Liver (tissue), 8 donors: ENCODE measurements at regions not wholly inside any gene's neighbourhood (a gene's known extent, or its start where the extent isn't known, plus 50 kb on each side); places are given as distances from the start of the nearest gene placed in this dataset.

Experiments used
- DNase-seq: peaks from one replicate; pipeline ENCODE4 v3.0.0-alpha.2; 2017; ENCODE audit warnings: low spot score
- H3K27ac ChIP-seq, 2 donors: one replicate each; pipeline ENCODE4 v1.7.0; 2013; ENCODE audit warnings: inconsistent platforms in 2 of 2, low read length in 2 of 2, control low read depth in 1 of 2, low read depth in 1 of 2, mild to moderate bottlenecking in 1 of 2
- H3K27me3 ChIP-seq, 4 donors: one replicate each; pipeline versions ENCODE4 v1.6.1 to v1.7.0; 2013; ENCODE audit warnings: low read length in 3 of 4, inconsistent platforms in 1 of 4, mild to moderate bottlenecking in 1 of 4, moderate library complexity in 1 of 4; ENCODE audit not compliant: control insufficient read depth in 4 of 4, insufficient read depth in 4 of 4
- H3K36me3 ChIP-seq, 4 donors: one replicate each; pipeline versions ENCODE4 v1.6.1 to v1.7.0; 2013; ENCODE audit warnings: low read length in 3 of 4, mild to moderate bottlenecking in 3 of 4, low read depth in 1 of 4, moderate library complexity in 1 of 4; ENCODE audit not compliant: control insufficient read depth in 4 of 4, insufficient read depth in 3 of 4
- H3K4me1 ChIP-seq, 4 donors: one replicate each; pipeline versions ENCODE4 v1.6.1 to v1.7.0; 2013; ENCODE audit warnings: low read length in 3 of 4, mild to moderate bottlenecking in 3 of 4, moderate library complexity in 1 of 4; ENCODE audit not compliant: control insufficient read depth in 4 of 4, insufficient read depth in 4 of 4
- H3K4me3 ChIP-seq, 3 donors: one replicate each; pipeline versions ENCODE4 v1.6.1 to v1.7.0; 2013; ENCODE audit warnings: low read length in 3 of 3, control low read depth in 1 of 3, low read depth in 1 of 3, mild to moderate bottlenecking in 1 of 3
- H3K9ac ChIP-seq, 2 donors: one replicate each; pipeline ENCODE4 v1.7.0; 2013; ENCODE audit warnings: low read length in 2 of 2, mild to moderate bottlenecking in 2 of 2, moderate library complexity in 2 of 2, control low read depth in 1 of 2, low read depth in 1 of 2
- H3K9me3 ChIP-seq, 4 donors: one replicate each; pipeline versions ENCODE4 v1.6.1 to v1.7.0; 2013; ENCODE audit warnings: low read length in 3 of 4; ENCODE audit not compliant: control insufficient read depth in 4 of 4
- EGR1 ChIP-seq, 2 donors: IDR thresholded peaks; 2 replicates each; pipeline ENCODE4 v1.6.1; 2016 to 2018; ENCODE audit warnings: antibody characterized with exemption in 2 of 2, low read depth in 2 of 2
- FOXA1 ChIP-seq: IDR thresholded peaks from 2 replicates; pipeline ENCODE4 v1.6.1; 2016; ENCODE audit warnings: antibody characterized with exemption
- FOXA2 ChIP-seq: IDR thresholded peaks from 2 replicates; pipeline ENCODE4 v1.6.1; 2016; ENCODE audit warnings: antibody characterized with exemption
- GABPA ChIP-seq, 2 donors: IDR thresholded peaks in 1 of 2; conservative IDR thresholded peaks in 1 of 2; 2 replicates each; pipeline ENCODE4 v1.6.1; 2016; ENCODE audit warnings: antibody characterized with exemption in 2 of 2, mild to moderate bottlenecking in 1 of 2, moderate library complexity in 1 of 2
- HNF4A ChIP-seq, 2 donors: conservative IDR thresholded peaks; 2 replicates each; pipeline ENCODE4 v1.6.1; 2016; ENCODE audit warnings: antibody characterized with exemption in 2 of 2, mild to moderate bottlenecking in 2 of 2
- HNF4G ChIP-seq: IDR thresholded peaks from 2 replicates; pipeline ENCODE4 v1.6.1; 2016; ENCODE audit warnings: antibody characterized with exemption
- JUND ChIP-seq, 2 donors: IDR thresholded peaks; 2 replicates each; pipeline ENCODE4 v1.6.1; 2016; ENCODE audit warnings: antibody characterized with exemption in 2 of 2
- NR2F2 ChIP-seq: IDR thresholded peaks from 2 replicates; pipeline ENCODE4 v1.6.1; 2016; ENCODE audit warnings: antibody characterized with exemption
- RAD21 ChIP-seq, 2 donors: IDR thresholded peaks; 2 replicates each; pipeline ENCODE4 v1.6.1; 2016; ENCODE audit warnings: antibody characterized with exemption in 2 of 2, mild to moderate bottlenecking in 2 of 2
- RXRA ChIP-seq, 2 donors: IDR thresholded peaks; 2 replicates each; pipeline ENCODE4 v1.6.1; 2017 to 2018; ENCODE audit warnings: antibody characterized with exemption in 2 of 2, mild to moderate bottlenecking in 1 of 2
- SP1 ChIP-seq: IDR thresholded peaks from 2 replicates; pipeline ENCODE4 v1.6.1; 2018; ENCODE audit warnings: antibody characterized with exemption, mild to moderate bottlenecking
- TAF1 ChIP-seq: conservative IDR thresholded peaks from 2 replicates; pipeline ENCODE4 v1.6.1; 2016; ENCODE audit warnings: antibody characterized with exemption, mild to moderate bottlenecking
- YY1 ChIP-seq: IDR thresholded peaks from 2 replicates; pipeline ENCODE4 v1.6.1; 2016; ENCODE audit warnings: antibody characterized with exemption, mild to moderate bottlenecking
- WGBS: extraction: QIAGEN DNeasy Blood & Tissue Kit; methylation state at CpG from one replicate; pipeline ENCODE4 v1.1.7; 2013; 5-methylcytosine and 5-hydroxymethylcytosine counted together
- TF ChIP-seq, protein P1 (sequence below): IDR thresholded peaks from 2 replicates; pipeline ENCODE4 v1.6.1; 2016; ENCODE audit warnings: antibody characterized with exemption
- TF ChIP-seq, protein P2 (sequence below): IDR thresholded peaks from 2 replicates; pipeline ENCODE4 v1.6.1; 2016; ENCODE audit warnings: antibody characterized with exemption
- TF ChIP-seq, protein P3 (sequence below): fragments of 150-350 bp; IDR thresholded peaks from 2 replicates; pipeline ENCODE4 v1.5.1; 2017; ENCODE audit warnings: improper control_type of control experiment, low read depth, low read length; ENCODE audit not compliant: missing input control
- TF ChIP-seq, protein P4 (sequence below): IDR thresholded peaks from 2 replicates; pipeline ENCODE4 v1.6.1; 2016; ENCODE audit warnings: antibody characterized with exemption
- TF ChIP-seq, protein P5 (sequence below): IDR thresholded peaks from 2 replicates; pipeline ENCODE4 v1.6.1; 2016; ENCODE audit warnings: antibody characterized with exemption, mild to moderate bottlenecking
- donor health status: healthy.
- donor health status: healthy.
- donor health status: healthy.
- donor health status: healthy.
- donor health status: healthy.

DNA sequence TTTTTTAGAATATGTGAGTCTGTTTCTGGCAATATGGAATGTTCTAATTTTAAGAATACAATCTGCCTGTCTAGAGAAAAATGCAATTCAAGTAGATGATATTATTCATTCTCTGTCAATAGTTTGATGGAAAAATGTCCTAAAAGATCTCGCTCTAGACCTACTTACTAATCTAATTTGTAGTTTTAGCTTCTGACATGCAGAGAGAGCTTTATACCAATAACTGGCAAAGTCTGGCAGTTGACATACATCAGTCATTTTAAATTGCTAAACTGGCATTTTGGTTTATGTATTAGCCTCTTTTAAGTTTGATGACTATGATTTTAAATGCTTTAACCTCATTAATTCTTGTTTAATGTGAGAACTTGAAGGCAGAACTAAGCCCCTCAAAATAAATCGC, 355.0 kb upstream of the CDH10 start:
- H3K36me3 ChIP-seq = no peaks in the 10 kb centered on the region
- TF ChIP-seq, protein P1, sequence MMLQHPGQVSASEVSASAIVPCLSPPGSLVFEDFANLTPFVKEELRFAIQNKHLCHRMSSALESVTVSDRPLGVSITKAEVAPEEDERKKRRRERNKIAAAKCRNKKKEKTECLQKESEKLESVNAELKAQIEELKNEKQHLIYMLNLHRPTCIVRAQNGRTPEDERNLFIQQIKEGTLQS = no peak
- TF ChIP-seq, protein P2, sequence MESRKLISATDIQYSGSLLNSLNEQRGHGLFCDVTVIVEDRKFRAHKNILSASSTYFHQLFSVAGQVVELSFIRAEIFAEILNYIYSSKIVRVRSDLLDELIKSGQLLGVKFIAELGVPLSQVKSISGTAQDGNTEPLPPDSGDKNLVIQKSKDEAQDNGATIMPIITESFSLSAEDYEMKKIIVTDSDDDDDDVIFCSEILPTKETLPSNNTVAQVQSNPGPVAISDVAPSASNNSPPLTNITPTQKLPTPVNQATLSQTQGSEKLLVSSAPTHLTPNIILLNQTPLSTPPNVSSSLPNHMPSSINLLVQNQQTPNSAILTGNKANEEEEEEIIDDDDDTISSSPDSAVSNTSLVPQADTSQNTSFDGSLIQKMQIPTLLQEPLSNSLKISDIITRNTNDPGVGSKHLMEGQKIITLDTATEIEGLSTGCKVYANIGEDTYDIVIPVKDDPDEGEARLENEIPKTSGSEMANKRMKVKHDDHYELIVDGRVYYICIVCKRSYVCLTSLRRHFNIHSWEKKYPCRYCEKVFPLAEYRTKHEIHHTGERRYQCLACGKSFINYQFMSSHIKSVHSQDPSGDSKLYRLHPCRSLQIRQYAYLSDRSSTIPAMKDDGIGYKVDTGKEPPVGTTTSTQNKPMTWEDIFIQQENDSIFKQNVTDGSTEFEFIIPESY = no peak
- no peak for TF ChIP-seq NR2F2
- TF ChIP-seq, protein P3, sequence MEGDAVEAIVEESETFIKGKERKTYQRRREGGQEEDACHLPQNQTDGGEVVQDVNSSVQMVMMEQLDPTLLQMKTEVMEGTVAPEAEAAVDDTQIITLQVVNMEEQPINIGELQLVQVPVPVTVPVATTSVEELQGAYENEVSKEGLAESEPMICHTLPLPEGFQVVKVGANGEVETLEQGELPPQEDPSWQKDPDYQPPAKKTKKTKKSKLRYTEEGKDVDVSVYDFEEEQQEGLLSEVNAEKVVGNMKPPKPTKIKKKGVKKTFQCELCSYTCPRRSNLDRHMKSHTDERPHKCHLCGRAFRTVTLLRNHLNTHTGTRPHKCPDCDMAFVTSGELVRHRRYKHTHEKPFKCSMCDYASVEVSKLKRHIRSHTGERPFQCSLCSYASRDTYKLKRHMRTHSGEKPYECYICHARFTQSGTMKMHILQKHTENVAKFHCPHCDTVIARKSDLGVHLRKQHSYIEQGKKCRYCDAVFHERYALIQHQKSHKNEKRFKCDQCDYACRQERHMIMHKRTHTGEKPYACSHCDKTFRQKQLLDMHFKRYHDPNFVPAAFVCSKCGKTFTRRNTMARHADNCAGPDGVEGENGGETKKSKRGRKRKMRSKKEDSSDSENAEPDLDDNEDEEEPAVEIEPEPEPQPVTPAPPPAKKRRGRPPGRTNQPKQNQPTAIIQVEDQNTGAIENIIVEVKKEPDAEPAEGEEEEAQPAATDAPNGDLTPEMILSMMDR = no peak
- TF ChIP-seq HNF4G = no peak
- no peak for TF ChIP-seq FOXA2
- TF ChIP-seq SP1 = no peak
- no peak for TF ChIP-seq RXRA (IDR thresholded peaks at IDR 0.05)
- TF ChIP-seq JUND (IDR thresholded peaks at IDR 0.05) = no peak
- TF ChIP-seq GABPA (IDR thresholded peaks at IDR 0.05 in 1 of 2, conservative IDR thresholded peaks at IDR 0.05 in 1 of 2) = no peak
- TF ChIP-seq, protein P4, sequence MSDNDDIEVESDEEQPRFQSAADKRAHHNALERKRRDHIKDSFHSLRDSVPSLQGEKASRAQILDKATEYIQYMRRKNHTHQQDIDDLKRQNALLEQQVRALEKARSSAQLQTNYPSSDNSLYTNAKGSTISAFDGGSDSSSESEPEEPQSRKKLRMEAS = no peak
- TF ChIP-seq HNF4A (conservative IDR thresholded peaks at IDR 0.05) = no peak
- no peak overlapping the region for H3K27ac ChIP-seq
- no peak for DNase-seq
- 64% methylated on average over 2 of the region's 2 CpGs for WGBS
- H3K4me1 ChIP-seq = no peaks in the 10 kb centered on the region
- H3K9me3 ChIP-seq = peaks cover 0 to 4% (median 0%) of the 10 kb centered on the region in 4 donors
- H3K27me3 ChIP-seq = no peaks in the 10 kb centered on the region
- H3K4me3 ChIP-seq = no peak overlapping the region
- H3K9ac ChIP-seq = no peak overlapping the region

DNA sequence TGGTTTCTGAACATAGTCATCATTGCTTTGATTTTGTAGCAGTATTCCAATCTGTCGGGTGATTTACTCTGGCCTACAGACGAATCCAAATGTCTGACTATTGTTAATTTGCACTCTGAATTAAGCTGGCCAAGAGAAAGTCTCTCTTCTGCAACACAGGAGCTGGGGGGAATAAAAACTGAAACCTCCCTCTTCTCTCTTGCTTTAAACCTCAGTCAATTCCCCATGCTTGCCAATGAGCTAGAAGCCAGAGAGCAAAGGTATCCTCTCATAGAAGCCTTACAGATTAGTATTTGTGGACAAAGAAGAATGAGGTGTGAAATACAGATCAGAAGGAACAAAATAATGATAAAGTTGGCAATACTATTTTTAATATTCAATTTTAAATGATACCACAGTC, 353.9 kb upstream of the CDH10 start:
- Histone ChIP-seq H3K9ac (no peak overlapping the region), H3K36me3 (no peaks in the 10 kb centered on the region), H3K4me3 (no peak overlapping the region), H3K4me1 (no peaks in the 10 kb centered on the region), H3K27me3 (no peaks in the 10 kb centered on the region), H3K27ac (no peak overlapping the region), H3K9me3 (peaks cover 0 to 4% (median 0%) of the 10 kb centered on the region in 4 donors)
- no peak for TF ChIP-seq SP1
- no peak for TF ChIP-seq EGR1 (IDR thresholded peaks at IDR 0.05; ENCODE audit: low read depth in 2 of 2)
- TF ChIP-seq GABPA (IDR thresholded peaks at IDR 0.05 in 1 of 2, conservative IDR thresholded peaks at IDR 0.05 in 1 of 2) = no peak
- no peak for TF ChIP-seq FOXA2
- no peak for TF ChIP-seq RAD21 (IDR thresholded peaks at IDR 0.05)
- TF ChIP-seq JUND (IDR thresholded peaks at IDR 0.05) = no peak
- TF ChIP-seq, protein P4 = no peak
- TF ChIP-seq, protein P1 = no peak
- TF ChIP-seq, protein P2 = no peak
- no peak for TF ChIP-seq YY1
- TF ChIP-seq, protein P3 = no peak
- no peak for TF ChIP-seq RXRA (IDR thresholded peaks at IDR 0.05)
- TF ChIP-seq, protein P5, sequence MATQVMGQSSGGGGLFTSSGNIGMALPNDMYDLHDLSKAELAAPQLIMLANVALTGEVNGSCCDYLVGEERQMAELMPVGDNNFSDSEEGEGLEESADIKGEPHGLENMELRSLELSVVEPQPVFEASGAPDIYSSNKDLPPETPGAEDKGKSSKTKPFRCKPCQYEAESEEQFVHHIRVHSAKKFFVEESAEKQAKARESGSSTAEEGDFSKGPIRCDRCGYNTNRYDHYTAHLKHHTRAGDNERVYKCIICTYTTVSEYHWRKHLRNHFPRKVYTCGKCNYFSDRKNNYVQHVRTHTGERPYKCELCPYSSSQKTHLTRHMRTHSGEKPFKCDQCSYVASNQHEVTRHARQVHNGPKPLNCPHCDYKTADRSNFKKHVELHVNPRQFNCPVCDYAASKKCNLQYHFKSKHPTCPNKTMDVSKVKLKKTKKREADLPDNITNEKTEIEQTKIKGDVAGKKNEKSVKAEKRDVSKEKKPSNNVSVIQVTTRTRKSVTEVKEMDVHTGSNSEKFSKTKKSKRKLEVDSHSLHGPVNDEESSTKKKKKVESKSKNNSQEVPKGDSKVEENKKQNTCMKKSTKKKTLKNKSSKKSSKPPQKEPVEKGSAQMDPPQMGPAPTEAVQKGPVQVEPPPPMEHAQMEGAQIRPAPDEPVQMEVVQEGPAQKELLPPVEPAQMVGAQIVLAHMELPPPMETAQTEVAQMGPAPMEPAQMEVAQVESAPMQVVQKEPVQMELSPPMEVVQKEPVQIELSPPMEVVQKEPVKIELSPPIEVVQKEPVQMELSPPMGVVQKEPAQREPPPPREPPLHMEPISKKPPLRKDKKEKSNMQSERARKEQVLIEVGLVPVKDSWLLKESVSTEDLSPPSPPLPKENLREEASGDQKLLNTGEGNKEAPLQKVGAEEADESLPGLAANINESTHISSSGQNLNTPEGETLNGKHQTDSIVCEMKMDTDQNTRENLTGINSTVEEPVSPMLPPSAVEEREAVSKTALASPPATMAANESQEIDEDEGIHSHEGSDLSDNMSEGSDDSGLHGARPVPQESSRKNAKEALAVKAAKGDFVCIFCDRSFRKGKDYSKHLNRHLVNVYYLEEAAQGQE = no peak
- no peak for TF ChIP-seq FOXA1
- no peak for TF ChIP-seq NR2F2
- TF ChIP-seq TAF1 = no peak
- TF ChIP-seq HNF4G = no peak
- TF ChIP-seq HNF4A (conservative IDR thresholded peaks at IDR 0.05) = no peak
- no peak for DNase-seq
- WGBS = 46% methylated on average over 2 of the region's 2 CpGs
